M059J (cell line): ENCODE measurements at regions not wholly inside any gene's neighbourhood (a gene's known extent, or its start where the extent isn't known, plus 50 kb on each side); places are given as distances from the start of the nearest gene placed in this dataset.

Experiments used
- DNase-seq: peaks from one replicate; pipeline ENCODE4 v3.0.0-alpha.2; 2012; ENCODE audit warnings: low read depth

- no peak for DNase-seq
Observed at GRCh38 chr20:52921340-52921739, 50.8 kb upstream of the TSHZ2 start.

- DNase-seq, result peak; percentile 61
Observed at GRCh38 chr20:52918311-52918710, 53.8 kb upstream of the TSHZ2 start.

- no peak for DNase-seq
Observed at GRCh38 chr20:52915564-52915963, 56.6 kb upstream of the TSHZ2 start.

- DNase-seq, result no peak
Observed at GRCh38 chr20:52914870-52915269, 57.3 kb upstream of the TSHZ2 start.

DNA sequence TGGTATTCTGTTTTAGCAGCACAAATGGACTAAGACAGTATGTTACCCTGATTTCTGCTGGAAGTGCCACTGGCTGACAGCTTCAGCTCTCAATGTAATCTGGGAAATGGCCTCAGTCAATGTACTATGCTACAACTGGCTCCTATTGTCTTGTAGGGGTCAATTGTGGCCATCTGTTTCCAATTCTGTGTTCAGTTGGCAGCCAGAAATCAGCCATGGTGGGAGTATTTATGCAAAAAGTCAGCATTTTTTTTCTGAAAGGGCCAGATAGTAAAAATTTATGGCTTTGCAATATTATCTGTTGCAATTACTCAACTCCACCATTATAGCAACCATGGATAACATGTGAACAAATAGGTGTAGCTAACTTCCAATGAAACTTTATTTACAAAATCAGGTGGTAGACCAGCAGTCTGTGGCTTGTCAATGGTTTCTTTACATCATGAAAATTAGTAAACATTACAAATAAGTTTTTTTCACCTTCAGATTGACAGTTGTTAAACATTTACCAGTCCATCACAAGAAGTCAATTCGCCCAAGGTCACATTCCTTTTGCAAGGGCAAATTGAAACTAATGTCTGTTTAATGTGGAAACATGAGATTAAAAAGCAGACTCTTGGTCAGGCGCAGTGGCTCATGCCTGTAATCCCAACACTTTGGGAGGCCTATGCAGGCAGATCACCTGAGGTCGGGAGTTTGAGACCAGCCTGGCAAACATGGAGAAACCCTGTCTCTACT lies 58.3 kb upstream of the TSHZ2 start:
- DNase-seq, result no peak

DNA sequence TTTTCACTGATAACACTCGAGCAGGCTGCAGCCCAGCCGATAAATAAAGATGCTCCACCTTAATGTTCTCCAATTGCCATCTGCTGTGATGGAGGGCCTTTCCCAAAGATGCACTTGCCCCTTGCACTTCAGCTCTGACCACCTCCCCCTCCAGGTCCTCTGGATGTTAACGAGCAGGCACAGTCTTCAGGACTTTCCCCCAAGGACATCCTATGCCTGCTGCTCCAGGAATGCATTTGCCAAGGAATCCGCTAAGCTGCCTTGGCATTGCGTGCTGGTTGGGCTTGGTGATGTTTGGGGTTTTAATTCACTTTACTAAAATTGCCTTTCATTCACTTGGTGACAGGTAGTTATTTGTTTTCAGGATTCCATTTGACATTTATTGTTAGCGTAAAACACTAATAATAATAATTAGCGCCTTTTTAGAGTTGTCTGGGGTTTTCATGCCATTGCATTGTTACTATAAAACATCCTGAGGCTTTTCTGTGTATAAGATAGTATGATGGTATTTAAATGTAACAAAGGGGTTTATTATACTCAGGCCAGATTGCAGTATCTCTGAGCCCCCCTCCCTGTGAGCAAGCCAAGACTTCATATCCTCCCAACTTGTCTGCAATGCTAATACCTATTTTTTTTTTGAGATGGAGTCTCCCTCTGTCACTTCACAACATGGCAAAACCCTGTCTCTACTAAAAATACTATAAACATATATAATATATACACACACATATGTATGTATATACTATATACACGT lies 66.7 kb upstream of the TSHZ2 start:
- no peak for DNase-seq

DNA sequence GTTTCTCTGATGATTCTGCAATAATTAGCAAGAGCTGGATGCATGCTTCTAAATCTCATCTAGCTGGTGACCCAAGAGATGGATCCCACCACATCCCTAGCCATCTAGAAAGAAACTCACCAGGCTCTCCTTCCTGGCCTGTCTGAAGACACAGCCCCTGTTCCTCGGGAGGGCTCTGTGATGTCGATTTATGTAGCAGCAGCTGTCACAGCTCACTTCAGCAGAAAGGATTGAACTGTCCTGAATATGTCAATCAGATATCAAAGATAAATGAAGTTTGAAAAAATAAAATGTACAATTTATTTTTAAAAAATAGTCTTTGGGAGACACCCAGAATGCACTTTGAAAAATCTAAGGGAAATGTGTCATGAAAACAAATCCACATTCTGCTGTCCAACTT lies 67.3 kb upstream of the TSHZ2 start:
- no peak for DNase-seq

- no peak for DNase-seq
Observed at GRCh38 chr20:52899041-52899608, 73.0 kb upstream of the TSHZ2 start.

- peak; percentile 60 for DNase-seq
Observed at GRCh38 chr20:52896348-52896747, 75.8 kb upstream of the TSHZ2 start.

- DNase-seq, result peak; percentile 73
Observed at GRCh38 chr20:52895701-52896100, 76.5 kb upstream of the TSHZ2 start.

GRCh38 chr20:52895235-52895634 lies 76.9 kb upstream of the TSHZ2 start:
- DNase-seq, result peak; percentile 46

- no peak for DNase-seq
Observed at GRCh38 chr20:52893498-52893897, 78.7 kb upstream of the TSHZ2 start.

DNA sequence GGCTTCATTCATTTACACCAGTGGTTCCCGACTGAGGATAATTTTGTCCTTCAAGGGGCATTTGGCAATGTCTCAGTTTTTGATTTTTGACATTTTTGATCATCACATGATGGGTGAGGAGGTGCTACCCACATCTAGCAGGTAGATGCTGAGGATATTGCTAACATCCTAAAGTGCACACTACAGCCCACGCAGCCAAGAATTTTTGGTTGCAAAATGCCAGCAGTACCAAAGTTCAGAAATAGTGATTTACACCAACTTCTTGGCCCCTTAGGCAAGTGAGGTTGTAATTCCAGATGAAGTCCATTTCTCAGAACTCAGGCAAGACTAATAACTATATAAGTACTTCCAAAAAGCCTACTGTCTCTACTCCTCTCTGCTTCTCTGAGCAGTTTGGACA lies 80.1 kb upstream of the TSHZ2 start:
- DNase-seq, result no peak

DNA sequence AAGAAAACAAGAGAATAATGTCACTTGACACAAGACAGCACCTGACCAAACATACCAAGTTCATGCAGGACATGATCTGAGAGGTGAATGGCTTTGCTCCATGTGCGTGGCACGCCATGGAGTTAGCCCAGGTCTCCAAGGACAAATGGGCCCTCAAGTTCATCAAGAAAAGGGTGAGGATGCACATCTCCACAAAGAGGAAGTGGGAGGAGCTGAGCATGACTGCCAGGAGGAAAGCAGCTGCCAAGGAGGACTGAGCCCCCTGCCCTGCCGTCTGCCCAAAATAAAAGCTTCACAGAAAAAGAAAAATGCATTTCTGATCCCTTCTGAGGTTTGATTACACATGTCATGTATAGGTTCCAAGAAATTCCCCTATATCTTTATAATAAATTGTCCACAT lies 82.0 kb upstream of the TSHZ2 start:
- no peak for DNase-seq

DNA sequence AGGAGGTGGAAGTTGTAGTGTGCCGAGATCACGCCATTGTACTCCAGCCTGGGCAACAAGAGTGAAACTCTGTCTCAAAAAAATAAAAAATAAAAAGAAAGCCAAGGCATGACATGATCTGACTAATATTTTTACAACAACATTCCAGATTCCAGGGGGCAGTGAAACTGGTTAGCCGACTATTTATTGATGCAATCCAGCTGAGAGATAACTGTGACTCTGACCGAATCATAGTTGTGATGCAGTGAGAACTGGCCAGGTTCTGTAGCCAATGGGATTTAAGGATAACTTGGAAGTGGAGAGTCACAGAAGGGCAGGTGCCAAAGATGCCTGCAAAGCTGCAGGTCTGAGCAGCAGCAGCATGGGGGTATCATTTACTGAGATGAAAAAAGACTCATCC lies 82.9 kb upstream of the TSHZ2 start:
- peak; percentile 81 for DNase-seq

GRCh38 chr20:52888096-52888495 lies 84.1 kb upstream of the TSHZ2 start:
- peak; percentile 65 for DNase-seq

- no peak for DNase-seq
Observed at GRCh38 chr20:52880997-52881396, 91.2 kb upstream of the TSHZ2 start.

DNA sequence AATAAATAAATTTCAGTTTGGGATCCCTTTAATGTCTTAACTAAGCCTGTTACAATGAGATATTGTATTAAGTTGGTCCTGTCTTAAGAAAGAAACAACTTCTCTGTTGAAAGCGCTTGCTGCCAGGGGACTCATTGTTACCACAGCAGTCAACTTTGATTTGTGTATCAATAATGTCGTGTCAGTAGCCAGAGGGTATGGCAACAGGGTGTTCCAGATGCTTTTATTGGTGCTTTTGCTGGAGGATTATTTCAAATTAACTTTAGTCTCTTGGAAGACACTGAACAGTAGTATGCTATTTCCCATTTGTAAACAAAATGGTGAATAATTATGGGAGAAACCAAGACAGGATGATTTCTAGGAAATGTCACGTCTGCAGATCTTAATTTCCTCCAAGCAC lies 91.9 kb upstream of the TSHZ2 start:
- DNase-seq, result no peak

GRCh38 chr20:52874241-52874640 lies 97.9 kb upstream of the TSHZ2 start:
- no peak for DNase-seq

- no peak for DNase-seq
Observed at GRCh38 chr20:52869698-52870501, 102.3 kb upstream of the TSHZ2 start.

- no peak for DNase-seq
Observed at GRCh38 chr20:52869276-52869675, 102.9 kb upstream of the TSHZ2 start.

DNA sequence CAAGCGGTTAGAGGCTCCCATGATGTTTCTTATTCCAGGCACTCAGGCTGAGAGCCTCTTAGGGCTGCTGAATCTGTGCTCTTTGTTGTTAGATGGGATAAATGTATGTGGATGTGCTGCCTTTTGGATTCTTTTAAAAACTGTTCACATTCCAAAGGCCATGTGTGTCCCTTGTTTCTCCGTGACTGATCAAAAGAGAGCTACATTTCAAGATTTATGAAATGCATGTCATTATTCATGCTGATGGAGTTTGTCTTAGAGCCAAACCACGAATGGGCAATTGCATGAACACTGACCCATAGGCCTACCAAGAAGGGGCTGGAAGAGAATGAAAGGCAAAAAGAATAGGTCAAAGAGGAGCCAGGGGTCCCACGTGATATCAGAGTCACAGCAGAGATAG lies 104.9 kb upstream of the TSHZ2 start:
- DNase-seq, result peak; percentile 45
